ENCODE measurements at regions not wholly inside any gene's neighbourhood (a gene's known extent, or its start where the extent isn't known, plus 50 kb on each side); places are given as distances from the start of the nearest gene placed in this dataset.
"Not testable (repeated sequence)": the region's sequence is repeated elsewhere in the genome, so short reads cannot be mapped to it uniquely, and the experiment has no call there.

- H3K36me3 ChIP-seq (ENCODE audit: insufficient read depth in 1 of 2, low read depth in 1 of 2), result peaks cover 0 to 25% of the 10 kb centered on the region in 2 donors
- H3K27ac ChIP-seq; ATAC-seq; DNase-seq; intact Hi-C loops (cut with DNase I); H3K27me3 ChIP-seq (ENCODE audit: insufficient read depth in 3 of 3, low read length in 2 of 3); H3K9me3 ChIP-seq; H3K4me3 ChIP-seq; H3K4me1 ChIP-seq: not testable (repeated sequence)
- WGBS, 3 donors, result 83 to 89% (median 86%) methylated on average over 4 of the region's 4 CpGs
These were observed 869.6 kb upstream of the DEFB115 start for GRCh38 chr20:30387823-30388222.

- ATAC-seq; H3K4me3 ChIP-seq; intact Hi-C loops (cut with DNase I); DNase-seq; H3K4me1 ChIP-seq; H3K27ac ChIP-seq; H3K27me3 ChIP-seq (ENCODE audit: insufficient read depth in 3 of 3, low read length in 2 of 3); H3K9me3 ChIP-seq: not testable (repeated sequence)
- peaks cover 5 to 59% of the 10 kb centered on the region in 2 donors for H3K36me3 ChIP-seq (ENCODE audit: insufficient read depth in 1 of 2, low read depth in 1 of 2)
- 93 to 100% (median 99%) methylated on average over 1 of the region's 1 CpG for WGBS, 3 donors
These were observed 863.9 kb upstream of the DEFB115 start for GRCh38 chr20:30393523-30393922.

DNA sequence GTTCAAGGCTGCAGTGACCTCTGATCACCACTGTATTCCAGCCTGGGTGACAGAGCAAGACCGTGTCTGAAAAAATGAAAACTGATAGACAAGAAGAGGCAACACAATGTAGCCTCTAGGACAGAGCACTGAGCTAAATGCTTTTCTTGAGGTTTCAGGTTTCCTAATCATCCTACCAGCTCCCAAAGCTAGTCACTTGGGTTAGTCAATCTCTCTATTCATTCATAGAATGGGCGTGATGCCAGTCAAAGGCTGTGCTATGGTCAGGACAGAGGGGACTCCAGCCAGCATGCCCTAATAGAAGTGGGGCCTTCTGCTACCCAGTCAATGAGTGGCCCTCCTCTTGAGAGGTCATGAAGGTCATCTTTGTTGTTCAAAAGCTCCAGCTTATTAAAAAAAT lies 860.4 kb upstream of the DEFB115 start:
- H3K27ac ChIP-seq; ATAC-seq; H3K4me1 ChIP-seq; H3K4me3 ChIP-seq; H3K9me3 ChIP-seq; intact Hi-C loops (cut with DNase I); H3K27me3 ChIP-seq (ENCODE audit: insufficient read depth in 3 of 3, low read length in 2 of 3); DNase-seq: not testable (repeated sequence)
- peaks cover 5 to 58% of the 10 kb centered on the region in 2 donors for H3K36me3 ChIP-seq (ENCODE audit: insufficient read depth in 1 of 2, low read depth in 1 of 2)
- WGBS, 3 donors, result 87 to 93% (median 87%) methylated on average over 2 of the region's 2 CpGs

DNA sequence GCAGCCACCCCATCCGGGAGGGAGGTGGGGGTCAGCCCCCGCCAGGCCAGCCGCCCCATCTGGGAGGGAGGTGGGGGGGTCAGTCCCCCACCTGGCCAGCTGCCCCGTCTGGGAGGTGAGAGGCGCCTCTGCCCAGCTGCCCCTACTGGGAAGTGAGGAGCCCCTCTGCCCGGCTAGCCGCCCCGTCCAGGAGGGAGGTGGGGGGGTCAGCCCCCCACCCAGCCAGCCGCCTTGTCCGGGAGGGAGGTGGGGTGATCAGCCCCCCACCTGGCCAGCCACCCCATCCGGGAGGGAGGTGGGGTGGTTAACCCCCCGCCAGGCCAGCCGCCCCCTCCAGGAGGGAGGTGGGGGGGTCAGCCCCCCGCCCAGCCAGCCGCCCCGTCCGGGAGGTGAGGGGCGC lies 852.4 kb upstream of the DEFB115 start:
- ATAC-seq; H3K27me3 ChIP-seq (ENCODE audit: insufficient read depth in 3 of 3, low read length in 2 of 3); H3K9me3 ChIP-seq; intact Hi-C loops (cut with DNase I); H3K27ac ChIP-seq; H3K4me3 ChIP-seq; DNase-seq; H3K4me1 ChIP-seq: not testable (repeated sequence)
- WGBS, 3 donors, result 93 to 100% (median 96%) methylated on average over 3 to 17 of the region's 18 CpGs
- peaks cover 3 to 16% of the 10 kb centered on the region in 2 donors for H3K36me3 ChIP-seq (ENCODE audit: insufficient read depth in 1 of 2, low read depth in 1 of 2)

DNA sequence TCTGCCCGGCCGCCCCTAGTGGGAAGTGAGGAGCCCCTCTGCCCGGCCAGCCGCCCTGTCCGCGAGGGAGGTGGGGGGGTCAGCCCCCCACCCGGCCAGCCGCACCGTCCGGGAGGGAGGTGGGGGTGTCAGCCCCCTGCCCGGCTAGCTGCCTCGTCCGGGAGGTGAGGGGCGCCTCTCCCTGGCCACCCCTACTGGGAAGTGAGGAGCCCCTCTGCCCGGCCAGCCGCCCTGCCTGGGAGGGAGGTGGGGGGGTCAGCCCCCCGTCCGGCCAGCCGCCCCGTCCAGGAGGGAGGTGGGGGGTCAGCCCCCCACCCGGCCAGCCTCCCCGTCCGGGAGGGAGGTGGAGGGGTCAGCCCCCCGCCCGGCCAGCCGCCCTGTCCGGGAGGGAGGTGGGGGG lies 851.9 kb upstream of the DEFB115 start:
- peaks cover 3 to 11% of the 10 kb centered on the region in 2 donors for H3K36me3 ChIP-seq (ENCODE audit: insufficient read depth in 1 of 2, low read depth in 1 of 2)
- H3K9me3 ChIP-seq; H3K27ac ChIP-seq; H3K4me3 ChIP-seq; H3K27me3 ChIP-seq (ENCODE audit: insufficient read depth in 3 of 3, low read length in 2 of 3); intact Hi-C loops (cut with DNase I); ATAC-seq; H3K4me1 ChIP-seq; DNase-seq: not testable (repeated sequence)
- 88 to 98% (median 95%) methylated on average over 13 to 27 of the region's 27 CpGs for WGBS, 3 donors

DNA sequence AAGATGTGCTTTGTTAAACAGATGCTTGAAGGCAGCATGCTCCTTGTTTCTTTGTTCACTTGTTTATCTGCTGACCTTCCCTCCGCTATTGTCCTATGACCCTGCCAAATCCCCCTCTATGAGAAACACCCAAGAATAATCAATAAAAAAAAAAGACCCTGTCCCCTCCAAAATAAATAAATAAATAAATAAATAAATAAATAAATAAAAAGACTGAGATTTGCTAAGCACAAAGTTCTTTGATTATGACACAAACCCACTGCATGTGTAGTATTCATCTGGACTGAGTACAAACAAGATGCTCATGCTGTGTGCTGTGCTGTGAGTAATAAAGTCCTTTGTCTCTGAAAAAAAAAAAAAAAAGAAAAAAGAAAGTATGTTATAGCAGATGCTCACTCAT lies 851.1 kb upstream of the DEFB115 start:
- intact Hi-C loops (cut with DNase I); H3K9me3 ChIP-seq: not testable (repeated sequence)
- 0 to 13% (median 0%) methylated on average over 1 of the region's 1 CpG for WGBS, 3 donors

DNA sequence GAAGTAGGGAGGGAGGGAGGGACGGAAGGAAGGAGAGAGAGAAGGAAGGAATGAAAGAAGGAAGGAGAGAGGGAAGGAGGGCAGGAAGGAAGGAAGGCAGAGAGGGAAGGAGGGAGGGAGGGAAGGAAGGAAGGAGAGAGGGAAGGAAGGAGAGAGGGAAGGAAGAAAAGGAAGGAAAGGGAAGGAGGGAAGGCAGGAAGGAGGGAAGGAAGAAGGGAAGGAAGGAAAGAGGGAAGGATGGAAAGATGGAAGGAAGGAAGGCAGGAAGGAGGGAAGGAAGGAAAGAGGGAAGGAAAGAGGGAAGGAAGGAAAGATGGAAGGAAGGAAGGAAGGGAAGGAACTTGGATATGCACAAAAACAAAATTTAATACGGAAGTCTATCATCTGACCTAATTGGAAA lies 844.5 kb upstream of the DEFB115 start:
- H3K9me3 ChIP-seq, result no peaks in the 10 kb centered on the region
- intact Hi-C loops (cut with DNase I), result no loop called here
- 50 to 88% (median 86%) methylated on average over 2 of the region's 2 CpGs for WGBS, 3 donors
- ATAC-seq (no peak), DNase-seq (no peak)
- no peak overlapping the region for H3K27ac ChIP-seq
- TF ChIP-seq, protein P1, sequence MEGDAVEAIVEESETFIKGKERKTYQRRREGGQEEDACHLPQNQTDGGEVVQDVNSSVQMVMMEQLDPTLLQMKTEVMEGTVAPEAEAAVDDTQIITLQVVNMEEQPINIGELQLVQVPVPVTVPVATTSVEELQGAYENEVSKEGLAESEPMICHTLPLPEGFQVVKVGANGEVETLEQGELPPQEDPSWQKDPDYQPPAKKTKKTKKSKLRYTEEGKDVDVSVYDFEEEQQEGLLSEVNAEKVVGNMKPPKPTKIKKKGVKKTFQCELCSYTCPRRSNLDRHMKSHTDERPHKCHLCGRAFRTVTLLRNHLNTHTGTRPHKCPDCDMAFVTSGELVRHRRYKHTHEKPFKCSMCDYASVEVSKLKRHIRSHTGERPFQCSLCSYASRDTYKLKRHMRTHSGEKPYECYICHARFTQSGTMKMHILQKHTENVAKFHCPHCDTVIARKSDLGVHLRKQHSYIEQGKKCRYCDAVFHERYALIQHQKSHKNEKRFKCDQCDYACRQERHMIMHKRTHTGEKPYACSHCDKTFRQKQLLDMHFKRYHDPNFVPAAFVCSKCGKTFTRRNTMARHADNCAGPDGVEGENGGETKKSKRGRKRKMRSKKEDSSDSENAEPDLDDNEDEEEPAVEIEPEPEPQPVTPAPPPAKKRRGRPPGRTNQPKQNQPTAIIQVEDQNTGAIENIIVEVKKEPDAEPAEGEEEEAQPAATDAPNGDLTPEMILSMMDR (IDR thresholded peaks at IDR 0.05), result no peak
- no peaks in the 10 kb centered on the region for H3K4me1 ChIP-seq
- H3K4me3 ChIP-seq, result no peak overlapping the region
- H3K36me3 ChIP-seq (ENCODE audit: insufficient read depth in 1 of 2, low read depth in 1 of 2), result no peaks in the 10 kb centered on the region
- H3K27me3 ChIP-seq (ENCODE audit: insufficient read depth in 3 of 3, low read length in 2 of 3), result no peaks in the 10 kb centered on the region

More for the DNA sequence above, 851.1 kb upstream of the DEFB115 start:
- H3K27ac ChIP-seq; H3K4me1 ChIP-seq; H3K4me3 ChIP-seq; H3K36me3 ChIP-seq (ENCODE audit: insufficient read depth in 1 of 2, low read depth in 1 of 2); DNase-seq; ATAC-seq; H3K27me3 ChIP-seq (ENCODE audit: insufficient read depth in 3 of 3, low read length in 2 of 3): not testable (repeated sequence)

- H3K27ac ChIP-seq; ATAC-seq; H3K9me3 ChIP-seq; H3K4me1 ChIP-seq; intact Hi-C loops (cut with DNase I); DNase-seq; H3K4me3 ChIP-seq; H3K36me3 ChIP-seq (ENCODE audit: insufficient read depth in 1 of 2, low read depth in 1 of 2); H3K27me3 ChIP-seq (ENCODE audit: insufficient read depth in 3 of 3, low read length in 2 of 3): not testable (repeated sequence)
- WGBS, 3 donors, result 85 to 88% (median 85%) methylated on average over 4 of the region's 4 CpGs
These were observed 840.1 kb upstream of the DEFB115 start for GRCh38 chr20:30417387-30417786.

DNA sequence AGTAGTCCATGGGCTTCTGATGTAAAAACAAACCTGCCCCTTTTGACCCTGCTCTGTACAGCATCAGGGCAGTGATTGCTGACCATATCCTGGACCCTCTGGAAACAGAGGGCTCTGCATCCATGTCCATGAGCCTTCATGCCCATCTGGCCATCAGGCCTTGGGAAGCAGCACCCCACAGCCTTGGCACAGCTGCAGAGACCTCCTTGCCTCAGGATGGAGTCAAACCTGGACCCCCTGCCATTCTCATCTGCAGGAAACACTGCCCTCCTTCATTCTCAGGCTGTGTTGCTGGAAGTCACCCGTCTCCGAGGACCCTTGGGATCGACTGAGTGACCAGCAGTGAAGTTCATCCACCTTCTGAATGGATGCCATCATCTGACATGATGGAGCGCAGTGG lies 839.1 kb upstream of the DEFB115 start:
- intact Hi-C loops (cut with DNase I); H3K4me1 ChIP-seq; H3K36me3 ChIP-seq (ENCODE audit: insufficient read depth in 1 of 2, low read depth in 1 of 2); H3K27me3 ChIP-seq (ENCODE audit: insufficient read depth in 3 of 3, low read length in 2 of 3); H3K4me3 ChIP-seq; H3K27ac ChIP-seq; DNase-seq; H3K9me3 ChIP-seq; ATAC-seq: not testable (repeated sequence)
- WGBS, 3 donors, result 83 to 89% (median 86%) methylated on average over 4 of the region's 4 CpGs
